Neural cell (in vitro differentiated cells): ENCODE measurements at regions not wholly inside any gene's neighbourhood (a gene's known extent, or its start where the extent isn't known, plus 50 kb on each side); places are given as distances from the start of the nearest gene placed in this dataset.

Experiments used
- H2AFZ ChIP-seq: fragments of 200-600, 300-800 bp; sonication (generic), shearing (Covaris generic); 2 replicates; pipeline ENCODE4 v1.6.0; 2014; ENCODE audit warnings: low read depth, mild to moderate bottlenecking, antibody characterized with exemption, low read length, moderate library complexity
- H3F3A ChIP-seq: fragments of 200-600 bp; shearing (Covaris generic); 2 replicates; pipeline ENCODE4 v1.6.1; 2016; ENCODE audit warnings: mild to moderate bottlenecking, moderate library complexity, mixed read lengths, antibody characterized with exemption, low read length; ENCODE audit not compliant: insufficient read depth, poor library complexity, severe bottlenecking
- H3K27ac ChIP-seq: fragments of 200-600, 300-800 bp; sonication (generic), shearing (Covaris generic); 2 replicates; pipeline ENCODE4 v1.5.1; 2014; ENCODE audit warnings: mild to moderate bottlenecking, low read length, moderate library complexity
- H3K27me3 ChIP-seq: fragments of 300-800, 200-600 bp; sonication (generic), shearing (Covaris generic); 2 replicates; pipeline ENCODE4 v1.6.0; 2014; ENCODE audit warnings: mild to moderate bottlenecking, low read depth, low read length, moderate library complexity; ENCODE audit not compliant: insufficient read depth
- H3K36me3 ChIP-seq: fragments of 300-800, 200-600 bp; sonication (generic), shearing (Covaris generic); 2 replicates; pipeline ENCODE4 v1.5.1; 2014; ENCODE audit warnings: mild to moderate bottlenecking, antibody characterized with exemption, low read length, moderate library complexity; ENCODE audit not compliant: insufficient read depth
- H3K4me2 ChIP-seq: fragments of 300-800, 200-600 bp; sonication (generic), shearing (Covaris generic); 2 replicates; pipeline ENCODE4 v1.6.0; 2014; ENCODE audit warnings: mild to moderate bottlenecking, low read length
- H3K4me3 ChIP-seq: fragments of 300-800, 200-600 bp; sonication (generic), shearing (Covaris generic); 2 replicates; pipeline ENCODE4 v1.5.1; 2014; ENCODE audit warnings: mild to moderate bottlenecking, low read length, moderate library complexity
- H3K79me2 ChIP-seq: fragments of 200-600 bp; shearing (Covaris generic); replicated peaks from 2 replicates; pipeline ENCODE4 v1.6.0; 2014; ENCODE audit warnings: mild to moderate bottlenecking, low read length, moderate library complexity; ENCODE audit not compliant: insufficient read depth
- H3K9ac ChIP-seq: fragments of 300-800, 200-600 bp; sonication (generic), shearing (Covaris generic); 2 replicates; pipeline ENCODE4 v1.6.1; 2016; ENCODE audit warnings: mild to moderate bottlenecking, low read length, mixed read lengths
- H3K9me2 ChIP-seq: fragments of 200-600 bp; shearing (Covaris generic); 2 replicates; pipeline ENCODE4 v1.6.1; 2016; ENCODE audit warnings: mild to moderate bottlenecking, low read length, mixed read lengths; ENCODE audit not compliant: insufficient read depth
- H3K9me3 ChIP-seq: fragments of 200-600, 300-800 bp; sonication (generic), shearing (Covaris generic); 2 replicates; pipeline ENCODE4 v1.6.1; 2016; ENCODE audit warnings: mild to moderate bottlenecking, mixed run types, low read length, moderate library complexity, mixed read lengths
- H4K20me1 ChIP-seq: fragments of 200-600 bp; shearing (Covaris generic); 2 replicates; pipeline ENCODE4 v1.6.1; 2016; ENCODE audit warnings: mild to moderate bottlenecking, mixed run types; ENCODE audit not compliant: insufficient read depth
- EP300 ChIP-seq: fragments of 450-650 bp; conservative IDR thresholded peaks from 2 replicates; pipeline ENCODE4 v1.6.1; 2014; ENCODE audit warnings: antibody characterized with exemption, mild to moderate bottlenecking, moderate library complexity; ENCODE audit not compliant: poor library complexity, severe bottlenecking
- EZH2 ChIP-seq: fragments of 200-600, 300-800 bp; shearing (Covaris generic), sonication (generic); IDR thresholded peaks from 2 replicates; pipeline ENCODE4 v1.6.1; 2014; ENCODE audit warnings: antibody characterized with exemption, low read length, borderline replicate concordance, mild to moderate bottlenecking; ENCODE audit not compliant: insufficient read depth, poor library complexity, severe bottlenecking
- MXI1 ChIP-seq: fragments of 450-650 bp; conservative IDR thresholded peaks from 2 replicates; pipeline ENCODE4 v1.6.1; 2014; ENCODE audit warnings: antibody characterized with exemption, mild to moderate bottlenecking; ENCODE audit not compliant: poor library complexity, severe bottlenecking
- POLR2AphosphoS5 ChIP-seq: IDR thresholded peaks from 2 replicates; pipeline ENCODE4 v1.6.1; 2012
- RAD21 ChIP-seq: fragments of 450-650 bp; conservative IDR thresholded peaks from 2 replicates; pipeline ENCODE4 v1.6.1; 2014; ENCODE audit warnings: antibody characterized with exemption, mild to moderate bottlenecking, moderate library complexity
- REST ChIP-seq: IDR thresholded peaks from 2 replicates; pipeline ENCODE4 v1.6.1; 2012; ENCODE audit warnings: borderline replicate concordance
- SMC3 ChIP-seq: fragments of 450-650 bp; conservative IDR thresholded peaks from 2 replicates; pipeline ENCODE4 v1.6.1; 2014; ENCODE audit warnings: antibody characterized with exemption, mild to moderate bottlenecking, moderate library complexity; ENCODE audit not compliant: poor library complexity
- TAF1 ChIP-seq: IDR thresholded peaks from 2 replicates; pipeline ENCODE4 v1.6.1; 2012; ENCODE audit warnings: low read depth
- TF ChIP-seq, protein P1 (sequence below): fragments of 450-650 bp; IDR thresholded peaks from 2 replicates; pipeline ENCODE4 v1.5.1; 2014; ENCODE audit warnings: antibody characterized with exemption, mild to moderate bottlenecking, moderate library complexity; ENCODE audit not compliant: poor library complexity, severe bottlenecking

DNA sequence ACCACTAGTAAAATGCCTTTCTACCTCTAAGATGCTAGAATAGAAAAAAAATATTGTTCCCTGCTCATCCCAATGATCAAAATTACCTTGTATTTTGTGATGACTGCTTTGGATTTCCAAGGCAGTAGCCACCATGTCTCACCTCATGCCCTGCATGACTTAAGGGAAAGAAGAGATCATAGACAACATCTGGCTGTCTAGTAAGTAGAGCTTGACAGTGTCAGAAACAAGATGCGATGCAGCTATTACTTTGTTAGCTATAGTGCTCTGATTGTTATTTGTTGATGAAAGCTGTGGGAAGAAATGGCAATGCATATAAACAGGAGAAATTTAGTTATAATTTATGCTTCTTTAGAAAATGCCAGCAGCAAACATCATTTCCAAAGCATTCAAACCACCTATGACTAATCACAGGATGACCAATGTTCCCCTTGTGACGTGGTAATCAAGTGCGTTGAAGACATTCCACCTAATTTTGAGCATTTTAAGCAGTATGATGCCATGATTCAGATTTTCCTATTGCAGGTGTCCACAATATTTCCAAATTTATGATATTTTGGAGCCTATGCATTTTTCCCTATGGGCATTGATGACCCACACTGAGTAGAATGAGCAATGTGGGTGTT, 308.3 kb downstream of the KCNRG start:
- no peaks in the 10 kb centered on the region for H3K9me3 ChIP-seq
- TF ChIP-seq, protein P1, sequence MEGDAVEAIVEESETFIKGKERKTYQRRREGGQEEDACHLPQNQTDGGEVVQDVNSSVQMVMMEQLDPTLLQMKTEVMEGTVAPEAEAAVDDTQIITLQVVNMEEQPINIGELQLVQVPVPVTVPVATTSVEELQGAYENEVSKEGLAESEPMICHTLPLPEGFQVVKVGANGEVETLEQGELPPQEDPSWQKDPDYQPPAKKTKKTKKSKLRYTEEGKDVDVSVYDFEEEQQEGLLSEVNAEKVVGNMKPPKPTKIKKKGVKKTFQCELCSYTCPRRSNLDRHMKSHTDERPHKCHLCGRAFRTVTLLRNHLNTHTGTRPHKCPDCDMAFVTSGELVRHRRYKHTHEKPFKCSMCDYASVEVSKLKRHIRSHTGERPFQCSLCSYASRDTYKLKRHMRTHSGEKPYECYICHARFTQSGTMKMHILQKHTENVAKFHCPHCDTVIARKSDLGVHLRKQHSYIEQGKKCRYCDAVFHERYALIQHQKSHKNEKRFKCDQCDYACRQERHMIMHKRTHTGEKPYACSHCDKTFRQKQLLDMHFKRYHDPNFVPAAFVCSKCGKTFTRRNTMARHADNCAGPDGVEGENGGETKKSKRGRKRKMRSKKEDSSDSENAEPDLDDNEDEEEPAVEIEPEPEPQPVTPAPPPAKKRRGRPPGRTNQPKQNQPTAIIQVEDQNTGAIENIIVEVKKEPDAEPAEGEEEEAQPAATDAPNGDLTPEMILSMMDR = no peak
- no peak for TF ChIP-seq POLR2AphosphoS5
- no peak for TF ChIP-seq SMC3
- TF ChIP-seq TAF1 = no peak
- no peak for TF ChIP-seq EP300
- no peak for TF ChIP-seq RAD21
- TF ChIP-seq EZH2 = no peak
- no peak for TF ChIP-seq MXI1
- TF ChIP-seq REST = no peak
- no peaks in the 10 kb centered on the region for H3K9me2 ChIP-seq
- H4K20me1 ChIP-seq = no peaks in the 10 kb centered on the region
- no peaks in the 10 kb centered on the region for H3F3A ChIP-seq
- no peak overlapping the region for H3K4me2 ChIP-seq
- no peaks in the 10 kb centered on the region for H3K27me3 ChIP-seq
- H2AFZ ChIP-seq = no peak overlapping the region
- H3K27ac ChIP-seq = no peak overlapping the region
- no peak overlapping the region for H3K4me3 ChIP-seq
- H3K79me2 ChIP-seq = no peaks in the 10 kb centered on the region
- H3K9ac ChIP-seq = no peak overlapping the region
- H3K36me3 ChIP-seq = no peaks in the 10 kb centered on the region

DNA sequence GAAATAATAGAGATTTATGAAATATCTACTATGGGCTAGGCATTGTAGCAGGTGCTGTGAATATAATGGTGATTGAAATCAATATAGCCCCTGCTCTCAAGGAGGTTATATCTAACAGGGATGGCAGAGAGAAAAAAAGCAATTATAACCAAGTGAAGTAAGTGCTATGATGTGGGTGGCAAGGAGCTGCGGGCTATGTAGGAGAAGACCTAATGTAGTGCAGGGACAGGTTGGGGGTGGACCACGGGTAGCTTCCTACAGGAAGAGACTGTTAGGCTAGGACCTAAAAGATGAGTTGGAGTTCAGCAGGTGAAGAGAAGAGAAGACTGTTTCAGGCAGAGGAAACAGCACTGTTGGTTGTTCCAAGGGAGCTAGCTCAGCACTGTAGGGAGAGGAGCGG, 311.0 kb downstream of the KCNRG start:
- Histone ChIP-seq H2AFZ (no peak overlapping the region), H3K79me2 (no peaks in the 10 kb centered on the region), H3K9ac (no peak overlapping the region), H3K9me2 (no peaks in the 10 kb centered on the region), H4K20me1 (no peaks in the 10 kb centered on the region), H3K27ac (no peak overlapping the region), H3K9me3 (no peaks in the 10 kb centered on the region), H3F3A (no peaks in the 10 kb centered on the region), H3K4me3 (no peak overlapping the region), H3K27me3 (no peaks in the 10 kb centered on the region), H3K36me3 (no peaks in the 10 kb centered on the region), H3K4me2 (no peak overlapping the region)
- TF ChIP-seq SMC3 (no peak), EP300 (no peak), TAF1 (no peak), POLR2AphosphoS5 (no peak), MXI1 (no peak), EZH2 (no peak), RAD21 (no peak), REST (no peak)
- TF ChIP-seq, protein P1 = no peak
